ENCODE measurements at regions not wholly inside any gene's neighbourhood (a gene's known extent, or its start where the extent isn't known, plus 50 kb on each side); places are given as distances from the start of the nearest gene placed in this dataset.

DNA sequence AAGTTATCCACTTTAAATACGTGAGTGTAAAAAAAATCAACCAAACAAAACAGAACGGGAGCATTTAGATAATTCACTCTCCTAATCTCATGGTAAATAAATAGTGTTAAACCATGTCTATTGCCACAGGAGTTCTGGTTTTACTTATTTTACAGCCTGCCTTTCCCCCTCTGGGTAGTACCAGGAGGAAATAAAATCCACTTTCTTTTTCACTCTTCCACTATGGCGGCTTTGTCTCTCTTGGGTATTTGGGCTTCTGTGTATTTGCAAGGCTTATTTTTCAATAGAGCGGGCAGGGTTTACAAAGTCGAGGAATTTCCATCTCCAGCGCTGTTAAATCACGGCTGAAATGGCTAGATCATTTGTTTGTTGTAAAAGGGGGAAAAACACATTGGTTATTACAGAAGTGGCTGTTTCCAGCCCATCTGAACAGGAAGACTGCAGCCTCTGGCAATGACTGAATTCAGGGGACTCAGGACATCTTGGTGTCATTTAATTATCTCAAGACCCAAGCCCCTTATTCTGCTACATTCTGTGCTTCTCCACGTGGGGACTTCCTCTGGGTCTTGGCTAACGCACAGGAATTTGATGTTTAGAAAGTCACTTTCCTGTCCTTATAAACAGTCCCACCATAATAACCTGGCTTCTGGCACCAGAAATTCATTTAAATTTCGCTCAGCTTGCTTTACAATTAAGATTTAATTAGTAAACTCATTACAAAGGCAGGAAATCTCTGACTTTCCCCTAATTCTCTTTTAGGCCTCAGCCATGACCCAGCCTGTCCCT lies 323.9 kb downstream of the GATA3 start:
- TF ChIP-seq, protein P1, sequence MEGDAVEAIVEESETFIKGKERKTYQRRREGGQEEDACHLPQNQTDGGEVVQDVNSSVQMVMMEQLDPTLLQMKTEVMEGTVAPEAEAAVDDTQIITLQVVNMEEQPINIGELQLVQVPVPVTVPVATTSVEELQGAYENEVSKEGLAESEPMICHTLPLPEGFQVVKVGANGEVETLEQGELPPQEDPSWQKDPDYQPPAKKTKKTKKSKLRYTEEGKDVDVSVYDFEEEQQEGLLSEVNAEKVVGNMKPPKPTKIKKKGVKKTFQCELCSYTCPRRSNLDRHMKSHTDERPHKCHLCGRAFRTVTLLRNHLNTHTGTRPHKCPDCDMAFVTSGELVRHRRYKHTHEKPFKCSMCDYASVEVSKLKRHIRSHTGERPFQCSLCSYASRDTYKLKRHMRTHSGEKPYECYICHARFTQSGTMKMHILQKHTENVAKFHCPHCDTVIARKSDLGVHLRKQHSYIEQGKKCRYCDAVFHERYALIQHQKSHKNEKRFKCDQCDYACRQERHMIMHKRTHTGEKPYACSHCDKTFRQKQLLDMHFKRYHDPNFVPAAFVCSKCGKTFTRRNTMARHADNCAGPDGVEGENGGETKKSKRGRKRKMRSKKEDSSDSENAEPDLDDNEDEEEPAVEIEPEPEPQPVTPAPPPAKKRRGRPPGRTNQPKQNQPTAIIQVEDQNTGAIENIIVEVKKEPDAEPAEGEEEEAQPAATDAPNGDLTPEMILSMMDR (IDR thresholded peaks at IDR 0.05; ENCODE audit: low read depth, low read length, missing control alignments) = no peak
- no peak overlapping the region for H3K4me3 ChIP-seq (replicated peaks; ENCODE audit: low read depth, low read length)
- no peak for DNase-seq (ENCODE audit: extremely low read depth, low read depth)

DNA sequence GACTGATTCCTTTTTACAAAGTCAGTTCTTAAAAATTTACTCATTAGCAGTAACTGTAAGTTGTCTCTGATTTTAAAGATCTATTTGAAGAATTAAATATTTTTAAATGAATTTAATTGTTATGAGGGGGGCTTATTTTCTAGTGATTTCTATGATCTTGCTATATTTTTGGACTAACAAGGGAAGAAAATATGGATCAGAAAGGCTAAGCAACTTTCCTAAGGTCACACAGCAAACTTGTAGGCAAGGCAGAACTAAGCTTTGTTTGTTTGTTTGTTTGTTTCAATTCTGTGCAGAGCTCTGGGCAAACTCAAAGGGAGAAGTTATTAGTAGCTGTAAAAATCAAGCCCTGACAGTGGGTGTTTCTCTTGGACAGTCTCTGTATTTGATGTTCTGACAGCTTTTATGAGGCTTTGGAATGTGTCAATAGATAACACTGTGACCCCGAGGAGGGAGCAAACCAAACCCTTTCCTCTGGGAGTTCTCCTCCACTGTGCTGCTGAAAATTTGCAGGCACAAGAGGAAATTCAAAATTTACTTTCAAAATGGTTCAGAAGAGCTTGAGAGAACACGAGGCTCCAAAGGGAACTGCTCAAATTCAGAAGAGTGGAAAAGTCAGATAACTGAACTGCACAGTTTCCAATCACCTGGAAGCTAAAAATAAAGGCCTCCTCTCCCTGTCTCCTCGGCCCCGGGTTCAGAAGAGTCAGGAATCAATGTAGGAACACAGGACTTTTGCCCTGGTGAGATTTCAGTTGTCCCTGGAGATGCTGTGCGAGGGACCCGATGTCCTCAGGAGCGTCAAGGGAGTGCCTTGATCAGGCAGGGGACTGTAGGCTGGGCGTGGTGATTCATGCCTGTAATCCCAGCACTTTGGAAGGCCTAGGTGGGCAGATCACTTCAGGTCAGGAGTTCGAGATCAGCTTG lies 325.7 kb downstream of the GATA3 start:
- H3K4me3 ChIP-seq (replicated peaks; ENCODE audit: low read depth, low read length) = no peak overlapping the region
- DNase-seq (ENCODE audit: extremely low read depth, low read depth) = no peak
- TF ChIP-seq, protein P1 (IDR thresholded peaks at IDR 0.05; ENCODE audit: low read depth, low read length, missing control alignments) = no peak

DNA sequence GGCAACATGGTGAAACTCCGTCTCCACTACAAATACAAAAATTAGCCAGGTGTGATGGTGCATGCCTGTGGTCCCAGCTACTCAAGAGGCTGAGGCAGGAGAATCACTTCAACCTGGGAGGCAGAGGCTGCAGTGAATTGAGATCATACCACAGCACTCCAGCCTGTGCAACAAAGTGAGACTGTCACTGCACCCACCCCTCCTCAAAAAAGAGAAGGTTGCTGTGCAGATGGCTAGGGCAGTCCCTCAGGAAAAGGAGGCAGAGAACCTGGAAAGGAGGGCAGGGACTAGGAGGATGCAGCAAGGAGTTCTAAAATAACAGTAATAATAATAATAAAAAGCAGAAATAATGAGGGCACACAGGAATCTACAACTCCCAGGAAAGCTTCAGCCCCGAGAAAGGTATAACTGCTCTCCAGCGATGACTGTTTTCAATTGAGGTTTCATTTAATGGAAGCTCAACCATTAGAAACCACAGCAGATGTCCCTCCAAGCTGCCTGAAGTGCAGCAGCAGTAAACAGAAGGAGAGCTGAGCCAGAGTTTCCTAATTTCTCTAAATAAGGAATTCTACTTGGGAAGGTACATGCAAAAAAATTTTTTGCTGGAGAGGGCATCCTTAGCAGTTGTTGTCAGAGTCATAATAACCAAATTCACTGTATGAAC lies 326.5 kb downstream of the GATA3 start:
- DNase-seq (ENCODE audit: extremely low read depth, low read depth) = no peak
- no peak overlapping the region for H3K4me3 ChIP-seq (replicated peaks; ENCODE audit: low read depth, low read length)
- TF ChIP-seq, protein P1 (IDR thresholded peaks at IDR 0.05; ENCODE audit: low read depth, low read length, missing control alignments) = no peak

DNA sequence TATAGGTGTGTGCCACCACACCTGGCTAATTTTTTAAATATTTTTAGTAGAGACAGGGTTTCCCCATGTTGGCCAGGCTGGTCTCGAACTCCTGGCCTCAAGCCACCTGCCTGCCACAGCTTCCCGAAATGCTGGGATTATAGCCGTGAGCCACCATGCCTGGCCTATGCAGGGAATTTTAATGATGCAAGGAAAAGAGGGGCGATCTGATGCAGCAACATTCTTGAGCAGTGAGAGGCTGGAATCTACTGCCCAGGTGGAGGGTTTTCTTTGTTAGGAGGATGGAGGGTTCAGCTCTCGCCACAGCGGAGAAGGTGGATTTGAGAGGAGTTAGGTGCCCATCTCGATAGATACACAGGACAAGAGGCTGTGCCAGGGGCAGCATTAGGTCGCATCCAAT lies 332.3 kb downstream of the GATA3 start:
- TF ChIP-seq, protein P1 (IDR thresholded peaks at IDR 0.05; ENCODE audit: low read depth, low read length, missing control alignments) = no peak
- no peak overlapping the region for H3K4me3 ChIP-seq (replicated peaks; ENCODE audit: low read depth, low read length)
- DNase-seq (ENCODE audit: extremely low read depth, low read depth) = no peak

DNA sequence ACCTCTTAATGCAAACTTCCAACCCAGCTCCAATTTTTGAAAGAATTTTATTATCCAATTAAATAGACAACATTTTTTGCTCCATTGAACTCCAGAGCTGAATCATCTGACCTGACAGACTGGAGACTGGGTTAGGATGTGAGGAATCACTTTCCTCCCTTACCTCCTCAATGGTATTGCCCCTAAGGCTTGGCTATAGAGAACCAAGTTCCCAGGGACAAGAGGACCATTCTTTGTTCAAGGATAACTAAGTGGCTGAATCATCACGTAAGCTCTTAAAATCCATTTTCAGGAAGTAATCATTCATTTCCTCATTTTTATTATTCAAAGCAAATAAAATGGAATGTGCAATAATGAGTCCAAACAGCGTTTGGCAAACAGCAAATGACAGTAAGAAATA lies 335.1 kb downstream of the GATA3 start:
- DNase-seq (ENCODE audit: extremely low read depth, low read depth) = no peak
- no peak overlapping the region for H3K4me3 ChIP-seq (replicated peaks; ENCODE audit: low read depth, low read length)
- TF ChIP-seq, protein P1 (IDR thresholded peaks at IDR 0.05; ENCODE audit: low read depth, low read length, missing control alignments) = no peak

DNA sequence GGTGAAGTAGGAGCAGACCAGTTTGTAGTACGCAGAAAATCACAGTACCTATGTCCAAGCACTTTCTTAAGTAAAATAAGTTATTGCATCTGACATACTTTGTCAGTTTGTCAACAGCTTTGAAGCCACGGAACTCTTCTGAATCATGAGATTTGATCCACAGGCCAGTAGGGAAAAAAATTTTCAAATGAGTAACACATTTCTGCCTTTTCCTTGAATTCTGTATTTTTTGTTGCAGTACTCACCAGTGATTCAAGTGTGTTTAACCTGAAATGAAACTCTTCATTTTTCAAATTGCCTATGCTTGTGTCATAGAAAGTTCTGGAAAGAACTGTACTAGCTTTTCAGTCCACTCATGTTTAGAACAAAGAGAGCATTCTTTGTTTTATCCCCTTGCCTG lies 337.7 kb downstream of the GATA3 start:
- TF ChIP-seq, protein P1 (IDR thresholded peaks at IDR 0.05; ENCODE audit: low read depth, low read length, missing control alignments) = no peak
- no peak overlapping the region for H3K4me3 ChIP-seq (replicated peaks; ENCODE audit: low read depth, low read length)
- no peak for DNase-seq (ENCODE audit: extremely low read depth, low read depth)
